22Rv1 (cell line): ENCODE measurements at regions not wholly inside any gene's neighbourhood (a gene's known extent, or its start where the extent isn't known, plus 50 kb on each side); places are given as distances from the start of the nearest gene placed in this dataset.

Source experiments
- H3K27ac ChIP-seq: fragments of 450-650 bp; 2 replicates; pipeline ENCODE4 v1.5.1; 2017
- CTCF ChIP-seq: fragments of 450-650 bp; IDR thresholded peaks from 2 replicates; pipeline ENCODE4 v1.5.1; 2017; ENCODE audit warnings: mild to moderate bottlenecking
- ZFX ChIP-seq: fragments of 450-650 bp; IDR thresholded peaks from 2 replicates; pipeline ENCODE4 v1.6.1; 2017; ENCODE audit warnings: antibody characterized with exemption, borderline replicate concordance

GRCh38 chr11:113623114-113623513 is 83.0 kb downstream of the TMPRSS5 start:
- no peak for TF ChIP-seq CTCF
- TF ChIP-seq ZFX = no peak

GRCh38 chr11:113618360-113618759 is 87.7 kb downstream of the TMPRSS5 start:
- H3K27ac ChIP-seq = no peak overlapping the region
- TF ChIP-seq CTCF (no peak), ZFX (no peak)

More at GRCh38 chr11:113623114-113623513, 83.0 kb downstream of the TMPRSS5 start:
- H3K27ac ChIP-seq = no peak overlapping the region

- no peak overlapping the region for H3K27ac ChIP-seq
- TF ChIP-seq CTCF = no peak
- TF ChIP-seq ZFX = no peak
Measured at GRCh38 chr11:113615773-113616172, 90.3 kb downstream of the TMPRSS5 start.

- no peak for TF ChIP-seq CTCF
- no peak overlapping the region for H3K27ac ChIP-seq
Measured at GRCh38 chr11:113615098-113615497, 91.0 kb downstream of the TMPRSS5 start.

GRCh38 chr11:113614097-113614496 is 92.0 kb downstream of the TMPRSS5 start:
- H3K27ac ChIP-seq = no peak overlapping the region
- no peak for TF ChIP-seq ZFX
- TF ChIP-seq CTCF = no peak

- TF ChIP-seq ZFX (no peak), CTCF (no peak)
- no peak overlapping the region for H3K27ac ChIP-seq
Measured at GRCh38 chr11:113613619-113614018, 92.5 kb downstream of the TMPRSS5 start.

GRCh38 chr11:113604186-113604585 is 101.9 kb downstream of the TMPRSS5 start:
- H3K27ac ChIP-seq = no peak overlapping the region
- TF ChIP-seq ZFX (no peak), CTCF (no peak)
